K562 (cell line): ENCODE measurements at regions not wholly inside any gene's neighbourhood (a gene's known extent, or its start where the extent isn't known, plus 50 kb on each side); places are given as distances from the start of the nearest gene placed in this dataset.

Experiments used
- ATAC-seq: fragments of 200-7000 bp; cut with Tn5 transposase; 3 replicates; pipeline ENCODE4 v1.9.1; 2020; ENCODE audit warnings: moderate library complexity
- BruUV-seq: library from RNA; stranded (reverse); fragments of 400-500 nt; replicated peaks from 2 replicates; lab custom pipeline; 2021; lab: Mats Ljungman, UMichigan
- CTCF ChIA-PET: fragments of 300-600 bp; formaldehyde crosslinking; extraction: SDS; loops from one replicate; lab custom pipeline; 2021; ENCODE audit warnings: low intra/inter-chr PET ratio; lab: Yijun Ruan, JAX
- POLR2A ChIA-PET: fragments of 300-600, 350-650 bp; sonication (Branson Sonifier 250); formaldehyde crosslinking; extraction: SDS; loops from one replicate; lab custom pipeline; 2021; ENCODE audit warnings: antibody characterized with exemption, inconsistent platforms; lab: Yijun Ruan, JAX
- DNase-seq, 4 experiments: peaks; one replicate each; pipeline versions ENCODE4 v3.0.0 to v3.0.0-alpha.2; 2011 to 2018; ENCODE audit warnings: low spot score in 3 of 4, mixed read lengths in 3 of 4; ENCODE audit errors: extremely low read depth in 1 of 4
- FAIRE-seq: peaks from 2 replicates; lab custom pipeline; 2011; peaks lifted over from hg19 to GRCh38; lab: Jason Lieb, UNC
- H2AFZ ChIP-seq: 2 replicates; pipeline ENCODE4 v1.6.0; 2011; ENCODE audit warnings: low read depth, low read length, control low read depth, inconsistent platforms
- H3K27ac ChIP-seq: fragments of 200-600 bp; 3 replicates; pipeline ENCODE4 v1.8.0; 2011; ENCODE audit warnings: low read depth, mild to moderate bottlenecking, control low read depth, inconsistent platforms, low read length, moderate library complexity, mixed read lengths; ENCODE audit errors: extremely low read depth
- H3K27me3 ChIP-seq, 2 experiments: fragments of 300-600 bp in 1 of 2; 2 replicates in 1 of 2; 3 replicates in 1 of 2; pipeline versions ENCODE4 v1.6.0 to v1.8.0; 2011; ENCODE audit warnings: inconsistent platforms in 2 of 2, low read length in 2 of 2, mild to moderate bottlenecking in 1 of 2, mixed read lengths in 1 of 2, moderate library complexity in 1 of 2; ENCODE audit not compliant: control insufficient read depth in 2 of 2, insufficient read depth in 2 of 2
- H3K36me3 ChIP-seq: fragments of 300-600 bp; 3 replicates; pipeline ENCODE4 v1.8.0; 2011; ENCODE audit warnings: mild to moderate bottlenecking, low read length, inconsistent platforms; ENCODE audit not compliant: control insufficient read depth, insufficient read depth
- H3K4me1 ChIP-seq, 2 experiments: fragments of 200-600 bp in 1 of 2; replicated peaks in 1 of 2; 2 replicates in 1 of 2; 3 replicates in 1 of 2; pipeline versions ENCODE4 v1.5.1 to v1.8.0; 2011; ENCODE audit warnings: inconsistent platforms in 2 of 2, low read length in 2 of 2, mild to moderate bottlenecking in 1 of 2, mixed read lengths in 1 of 2, moderate library complexity in 1 of 2; ENCODE audit not compliant: control insufficient read depth in 2 of 2, insufficient read depth in 2 of 2
- H3K4me2 ChIP-seq: 2 replicates; pipeline ENCODE4 v1.6.1; 2011; ENCODE audit warnings: low read length, control low read depth, inconsistent platforms, mixed read lengths; ENCODE audit not compliant: insufficient read depth
- H3K4me3 ChIP-seq: fragments of 200-600 bp; sonication (generic), shearing (Covaris generic); 2 replicates; pipeline ENCODE4 v1.5.1; 2016; ENCODE audit warnings: control low read depth, inconsistent platforms
- H3K79me2 ChIP-seq: fragments of 200-600 bp; 3 replicates; pipeline ENCODE4 v1.8.0; 2011; ENCODE audit warnings: low read length, inconsistent platforms; ENCODE audit not compliant: control insufficient read depth, insufficient read depth
- H3K9ac ChIP-seq, 2 experiments: 2 replicates each; pipeline versions ENCODE4 v1.6.0 to v1.6.1; 2011; ENCODE audit warnings: low read depth in 2 of 2, low read length in 2 of 2, control low read depth in 1 of 2, inconsistent platforms in 1 of 2, mild to moderate bottlenecking in 1 of 2, mixed read lengths in 1 of 2; ENCODE audit not compliant: insufficient read depth in 1 of 2
- H3K9me1 ChIP-seq: one replicate; pipeline ENCODE4 v1.6.0; 2011; ENCODE audit warnings: inconsistent platforms, mild to moderate bottlenecking, low read length, moderate library complexity; ENCODE audit not compliant: control insufficient read depth, insufficient read depth
- H3K9me3 ChIP-seq: replicated peaks from 2 replicates; pipeline ENCODE4 v1.5.1; 2011; ENCODE audit warnings: low read depth, low read length, inconsistent platforms; ENCODE audit not compliant: control insufficient read depth, insufficient read depth
- H4K20me1 ChIP-seq: replicated peaks from 2 replicates; pipeline ENCODE4 v1.6.1; 2011; ENCODE audit warnings: low read length, inconsistent platforms, mixed read lengths; ENCODE audit not compliant: control insufficient read depth, insufficient read depth
- ARID1B ChIP-seq: fragments of 450-650 bp; IDR thresholded peaks from 2 replicates; pipeline ENCODE4 v1.6.1; 2016; ENCODE audit warnings: antibody characterized with exemption, mild to moderate bottlenecking, inconsistent platforms
- BHLHE40 ChIP-seq: IDR thresholded peaks from 2 replicates; pipeline ENCODE4 v1.6.1; 2011; ENCODE audit warnings: low read length, improper control_type of control experiment
- CEBPG ChIP-seq, 3 experiments: fragments of 200-800 bp in 1 of 3; sonication (Bioruptor generic) in 1 of 3; sonication (generic) in 1 of 3; formaldehyde crosslinking in 1 of 3; IDR thresholded peaks in 2 of 3; conservative IDR thresholded peaks in 1 of 3; 2 replicates each; pipeline versions ENCODE4 v1.6.1 to v1.8.0; 2016 to 2022; ENCODE audit warnings: missing compliant biosample characterization in 2 of 3, missing genetic modification characterization in 2 of 3, mild to moderate bottlenecking in 1 of 3, missing genetic modification reagents in 1 of 3
- DPF2 ChIP-seq: fragments of 450-650 bp; IDR thresholded peaks from 2 replicates; pipeline ENCODE4 v1.6.1; 2016
- ESRRB ChIP-seq: fragments of 250-450 bp; sonication (Bioruptor Pico); IDR thresholded peaks from 2 replicates; pipeline ENCODE4 v1.5.0; 2020; ENCODE audit warnings: mild to moderate bottlenecking, moderate library complexity, borderline replicate concordance
- HMG20B ChIP-seq: fragments of 250-450 bp; sonication (Bioruptor Pico); IDR thresholded peaks from 2 replicates; pipeline ENCODE4 v1.5.0; 2021; ENCODE audit warnings: mild to moderate bottlenecking
- HSF4 ChIP-seq: fragments of 250-450 bp; sonication (Bioruptor Pico); IDR thresholded peaks from 2 replicates; pipeline ENCODE4 v2.1.2; 2022; ENCODE audit warnings: mild to moderate bottlenecking, moderate library complexity, borderline replicate concordance
- MCM5 ChIP-seq: fragments of 450-650 bp; IDR thresholded peaks from 2 replicates; pipeline ENCODE4 v1.6.1; 2016; ENCODE audit warnings: low read depth
- MLLT1 ChIP-seq, 2 experiments: fragments of 450-650 bp; IDR thresholded peaks; 2 replicates each; pipeline ENCODE4 v1.6.1; 2016
- MYNN ChIP-seq, 2 experiments: sonication (generic); formaldehyde crosslinking in 1 of 2; IDR thresholded peaks; 2 replicates each; pipeline versions ENCODE4 v1.5.0 to v1.6.1; 2016 to 2020; ENCODE audit warnings: antibody characterized with exemption in 1 of 2, missing genetic modification reagents in 1 of 2
- NCOA4 ChIP-seq: fragments of 450-650 bp; IDR thresholded peaks from 2 replicates; pipeline ENCODE4 v1.6.1; 2018; ENCODE audit warnings: mild to moderate bottlenecking; ENCODE audit not compliant: partially characterized antibody
- STAT6 ChIP-seq: sonication (generic); formaldehyde crosslinking; IDR thresholded peaks from 2 replicates; pipeline ENCODE4 v1.8.1; 2023; ENCODE audit warnings: mild to moderate bottlenecking, missing genetic modification reagents
- TCF3 ChIP-seq: sonication (generic); formaldehyde crosslinking; IDR thresholded peaks from 2 replicates; pipeline ENCODE4 v1.4.0; 2020; ENCODE audit warnings: mild to moderate bottlenecking, missing genetic modification reagents
- TCF7L2 ChIP-seq: fragments of 150-350 bp; IDR thresholded peaks from 2 replicates; pipeline ENCODE4 v1.6.1; 2016; ENCODE audit warnings: low read depth, mild to moderate bottlenecking, low read length, moderate library complexity
- ZBTB1 ChIP-seq: sonication (generic); formaldehyde crosslinking; IDR thresholded peaks from 2 replicates; pipeline ENCODE4 v1.8.1; 2023; ENCODE audit warnings: missing genetic modification reagents, low read depth, mild to moderate bottlenecking, borderline replicate concordance
- ZNF431 ChIP-seq: sonication (generic); formaldehyde crosslinking; IDR thresholded peaks from 2 replicates; pipeline ENCODE4 v1.8.0; 2022; ENCODE audit warnings: mild to moderate bottlenecking, missing genetic modification reagents
- ZNF584 ChIP-seq: fragments of 200-800 bp; sonication (Bioruptor generic); IDR thresholded peaks from 2 replicates; pipeline ENCODE4 v1.6.1; 2016; ENCODE audit warnings: low read depth, mild to moderate bottlenecking, missing genetic modification characterization, missing compliant biosample characterization
- WGBS: fragments of 100-300 bp; shearing (Covaris generic); methylation state at CpG from one replicate; pipeline ENCODE4 v1.1.6; 2016; ENCODE audit warnings: low coverage, mixed read lengths; ENCODE audit not compliant: insufficient coverage; ENCODE audit errors: missing lambda C conversion rate; 5-methylcytosine and 5-hydroxymethylcytosine counted together
- in situ Hi-C: fragments of 300-500 bp; cut with MboI; formaldehyde crosslinking; loops from 4 replicates; pipeline ENCODE4 v1.15.0; 2018; ENCODE audit warnings: inconsistent platforms, mixed read lengths
- intact Hi-C: fragments of 100-400 bp; cut with micrococcal nuclease; formaldehyde crosslinking; loops from 2 replicates; pipeline ENCODE4 v1.14.2; 2022

GRCh38 chr5:161235569-161235968 lies 311.0 kb downstream of the GABRB2 start (continued):
- TF ChIP-seq DPF2 (no peak), NCOA4 (no peak)

- no peak overlapping the region for H3K9ac ChIP-seq
- intact Hi-C loops, result no loop called here
- ATAC-seq (no peak), FAIRE-seq (no peak), DNase-seq (no peak)
- WGBS, result 0% methylated on average over 1 of the region's 1 CpG
- H3K27me3 ChIP-seq, result no peaks in the 10 kb centered on the region
- H3K4me2 ChIP-seq, result no peak overlapping the region
- ChIA-PET POLR2A (no interaction called here), CTCF (no interaction called here)
- in situ Hi-C loops, result no loop called here
- no peak overlapping the region for H3K27ac ChIP-seq
- H3K9me3 ChIP-seq, result peaks cover 1% of the 10 kb centered on the region; the same call in 1 of the 2 replicates
- no TSS peak for BruUV-seq
- no peaks in the 10 kb centered on the region for H3K4me1 ChIP-seq
- no peaks in the 10 kb centered on the region for H3K79me2 ChIP-seq
- H3K4me3 ChIP-seq, result no peak overlapping the region
- H2AFZ ChIP-seq, result no peak overlapping the region
- no peaks in the 10 kb centered on the region for H3K9me1 ChIP-seq
- no peaks in the 10 kb centered on the region for H3K36me3 ChIP-seq
- no peaks in the 10 kb centered on the region for H4K20me1 ChIP-seq
- no peak for TF ChIP-seq TCF7L2
- TF ChIP-seq ZBTB1 (CRISPR knock-in tag), result no peak
- TF ChIP-seq ZNF431 (CRISPR knock-in tag), result no peak
- TF ChIP-seq HMG20B (CRISPR knock-in tag), result no peak
- no peak for TF ChIP-seq MCM5
- no peak for TF ChIP-seq ZNF584 (CRISPR knock-in tag)
- no peak for TF ChIP-seq BHLHE40
- no peak for TF ChIP-seq MLLT1 (IDR thresholded peaks at IDR 0.05)
- no peak for TF ChIP-seq CEBPG (CRISPR knock-in tag; IDR thresholded peaks at IDR 0.05)
- TF ChIP-seq CEBPG (tag; conservative IDR thresholded peaks at IDR 0.05 in 1 of 2, IDR thresholded peaks at IDR 0.05 in 1 of 2), result no peak
- no peak for TF ChIP-seq STAT6
- no peak for TF ChIP-seq HSF4 (CRISPR knock-in tag)
- no peak for TF ChIP-seq MYNN (IDR thresholded peaks at IDR 0.05)
- TF ChIP-seq MYNN (CRISPR knock-in tag; IDR thresholded peaks at IDR 0.05), result no peak
- no peak for TF ChIP-seq ARID1B
- TF ChIP-seq TCF3 (CRISPR knock-in tag), result no peak
- TF ChIP-seq ESRRB, result no peak
Observed at GRCh38 chr5:161233553-161233952, 313.0 kb downstream of the GABRB2 start.
